HepG2 (cell line): ENCODE measurements at regions not wholly inside any gene's neighbourhood (a gene's known extent, or its start where the extent isn't known, plus 50 kb on each side); places are given as distances from the start of the nearest gene placed in this dataset.

ENCODE experiments used
- AKAP8 ChIP-seq: sonication (generic); formaldehyde crosslinking; IDR thresholded peaks from 2 replicates; pipeline ENCODE4 v1.5.1; 2020; ENCODE audit warnings: mild to moderate bottlenecking, missing genetic modification reagents
- FIP1L1 ChIP-seq: fragments of 200-400 bp; formaldehyde crosslinking; IDR thresholded peaks from 2 replicates; pipeline ENCODE4 v1.6.1; 2018; ENCODE audit warnings: low read depth, mild to moderate bottlenecking, low read length, moderate library complexity, borderline replicate concordance; ENCODE audit not compliant: insufficient read depth
- FOXM1 ChIP-seq: sonication (generic); formaldehyde crosslinking; IDR thresholded peaks from 2 replicates; pipeline ENCODE4 v1.5.0; 2020; ENCODE audit warnings: missing genetic modification reagents
- GATAD2A ChIP-seq: IDR thresholded peaks from 2 replicates; pipeline ENCODE4 v1.6.1; 2016
- HNF4G ChIP-seq, 2 experiments: sonication (generic) in 1 of 2; formaldehyde crosslinking in 1 of 2; IDR thresholded peaks; 2 replicates each; pipeline versions ENCODE4 v1.4.0 to v1.6.1; 2011 to 2020; ENCODE audit warnings: borderline replicate concordance in 2 of 2, low read depth in 2 of 2, mild to moderate bottlenecking in 2 of 2, low read length in 1 of 2, missing genetic modification reagents in 1 of 2, moderate library complexity in 1 of 2
- HOXA5 ChIP-seq: sonication (generic); formaldehyde crosslinking; IDR thresholded peaks from 2 replicates; pipeline ENCODE4 v1.4.0; 2020; ENCODE audit warnings: missing genetic modification reagents
- MAF1 ChIP-seq: sonication (generic); formaldehyde crosslinking; IDR thresholded peaks from 2 replicates; pipeline ENCODE4 v1.5.0; 2020; ENCODE audit warnings: missing genetic modification reagents, borderline replicate concordance
- MIXL1 ChIP-seq: IDR thresholded peaks from 2 replicates; pipeline ENCODE4 v1.6.1; 2016
- NFYC ChIP-seq: IDR thresholded peaks from 2 replicates; pipeline ENCODE4 v1.6.1; 2016; ENCODE audit warnings: missing genetic modification reagents, missing compliant biosample characterization
- PHF20 ChIP-seq: sonication (generic); formaldehyde crosslinking; IDR thresholded peaks from 2 replicates; pipeline ENCODE4 v1.5.0; 2020; ENCODE audit warnings: mild to moderate bottlenecking, missing genetic modification reagents
- REXO4 ChIP-seq: sonication (generic); formaldehyde crosslinking; IDR thresholded peaks from 2 replicates; pipeline ENCODE4 v1.8.0; 2022; ENCODE audit warnings: missing genetic modification reagents, mild to moderate bottlenecking, borderline replicate concordance
- SOX13 ChIP-seq, 3 experiments: fragments of 450-650 bp in 1 of 3; sonication (generic) in 1 of 3; formaldehyde crosslinking in 1 of 3; IDR thresholded peaks in 2 of 3; conservative IDR thresholded peaks in 1 of 3; 2 replicates each; pipeline versions ENCODE4 v1.5.0 to v1.6.1; 2016 to 2020; ENCODE audit warnings: antibody characterized with exemption in 1 of 3, mild to moderate bottlenecking in 1 of 3, missing compliant biosample characterization in 1 of 3, missing genetic modification reagents in 1 of 3, moderate library complexity in 1 of 3
- SSRP1 ChIP-seq: IDR thresholded peaks from 2 replicates; pipeline ENCODE4 v1.6.1; 2016; ENCODE audit warnings: control low read depth
- TARDBP ChIP-seq: sonication (generic); formaldehyde crosslinking; IDR thresholded peaks from 2 replicates; pipeline ENCODE4 v1.8.0; 2022; ENCODE audit warnings: mild to moderate bottlenecking, missing genetic modification reagents
- U2AF1 ChIP-seq: fragments of 200-400 bp; formaldehyde crosslinking; optimal IDR thresholded peaks from 2 replicates; pipeline ENCODE3; 2017; ENCODE audit warnings: mild to moderate bottlenecking, low read depth, low read length
- ZKSCAN5 ChIP-seq: sonication (generic); formaldehyde crosslinking; IDR thresholded peaks from 2 replicates; pipeline ENCODE4 v1.5.1; 2020; ENCODE audit warnings: mild to moderate bottlenecking, missing genetic modification reagents
- ZNF101 ChIP-seq: sonication (generic); formaldehyde crosslinking; IDR thresholded peaks from 2 replicates; pipeline ENCODE4 v1.4.0; 2020; ENCODE audit warnings: mild to moderate bottlenecking, low read depth, missing genetic modification reagents, borderline replicate concordance
- ZNF230 ChIP-seq: sonication (generic); formaldehyde crosslinking; IDR thresholded peaks from 2 replicates; pipeline ENCODE4 v1.4.0; 2020; ENCODE audit warnings: mild to moderate bottlenecking, missing genetic modification reagents
- ZNF629 ChIP-seq: sonication (generic); formaldehyde crosslinking; conservative IDR thresholded peaks from 2 replicates; pipeline ENCODE4 v1.5.0; 2020; ENCODE audit warnings: missing genetic modification reagents
- ZNF772 ChIP-seq: sonication (generic); formaldehyde crosslinking; IDR thresholded peaks from 2 replicates; pipeline ENCODE4 v1.5.0; 2020; ENCODE audit warnings: mild to moderate bottlenecking, missing genetic modification reagents
- ZNF777 ChIP-seq: sonication (generic); formaldehyde crosslinking; IDR thresholded peaks from 2 replicates; pipeline ENCODE4 v1.4.0; 2020; ENCODE audit warnings: missing genetic modification reagents
- TF ChIP-seq, protein P1 (sequence below): sonication (generic); IDR thresholded peaks from 2 replicates; pipeline ENCODE4 v1.6.1; 2016; ENCODE audit warnings: low read depth, borderline replicate concordance
- TF ChIP-seq, protein P2 (sequence below): sonication (generic); formaldehyde crosslinking; IDR thresholded peaks from 2 replicates; pipeline ENCODE4 v1.8.0; 2022; ENCODE audit warnings: missing genetic modification reagents, mild to moderate bottlenecking, moderate library complexity, borderline replicate concordance
- TF ChIP-seq, protein P3 (sequence below): sonication (generic); formaldehyde crosslinking; IDR thresholded peaks from 2 replicates; pipeline ENCODE4 v1.8.1; 2023; ENCODE audit warnings: missing genetic modification reagents, inconsistent platforms, borderline replicate concordance
- TF ChIP-seq, protein P4 (sequence below): sonication (generic); formaldehyde crosslinking; IDR thresholded peaks from 2 replicates; pipeline ENCODE4 v1.5.0; 2020; ENCODE audit warnings: mild to moderate bottlenecking, missing genetic modification reagents, moderate library complexity

DNA sequence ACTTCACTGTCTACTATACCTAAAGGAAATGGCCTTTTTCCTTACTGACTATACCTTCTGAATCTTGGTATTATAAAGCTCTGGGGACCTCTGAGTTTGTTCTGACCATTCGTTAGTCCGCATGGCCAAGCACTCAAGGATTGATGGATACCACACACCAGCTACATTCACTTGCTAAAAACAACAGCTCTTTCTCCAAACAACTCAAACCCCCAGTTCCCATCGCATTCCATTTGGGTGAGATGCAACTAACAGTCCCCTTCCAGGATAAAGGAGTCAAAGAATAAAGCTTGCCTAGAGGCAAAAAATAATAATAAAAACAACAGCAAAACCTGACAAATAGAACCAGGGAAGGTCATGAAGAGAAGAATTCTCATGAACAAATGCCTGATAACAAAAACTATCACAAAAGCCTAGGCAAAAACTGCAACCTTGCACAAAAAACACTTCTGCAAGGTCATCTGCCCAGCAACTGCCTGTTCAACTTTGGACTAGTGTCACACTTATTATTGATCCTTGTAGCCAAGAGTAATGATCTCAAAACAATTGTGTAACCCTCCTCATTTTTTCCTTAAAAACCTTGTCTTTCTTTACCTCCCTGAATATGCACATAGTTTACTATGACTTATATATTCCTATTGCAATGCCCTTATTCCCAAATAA lies 139.0 kb upstream of the GUCY1A2 start (continued):
- TF ChIP-seq FOXM1 (CRISPR knock-in tag) = no peak
- no peak for TF ChIP-seq PHF20 (CRISPR knock-in tag)
- 0 out of 2 replicates have a peak, but pooled peaks have one; percentile 38 for TF ChIP-seq MIXL1
- TF ChIP-seq HNF4G (IDR thresholded peaks at IDR 0.05; ENCODE audit: borderline replicate concordance, low read depth, low read length) = peak; percentile 31; the same call in 1 of the 2 replicates
- no peak for TF ChIP-seq HNF4G (CRISPR knock-in tag; IDR thresholded peaks at IDR 0.05; ENCODE audit: borderline replicate concordance, low read depth)
- no peak for TF ChIP-seq ZKSCAN5 (CRISPR knock-in tag)
- TF ChIP-seq, protein P1, sequence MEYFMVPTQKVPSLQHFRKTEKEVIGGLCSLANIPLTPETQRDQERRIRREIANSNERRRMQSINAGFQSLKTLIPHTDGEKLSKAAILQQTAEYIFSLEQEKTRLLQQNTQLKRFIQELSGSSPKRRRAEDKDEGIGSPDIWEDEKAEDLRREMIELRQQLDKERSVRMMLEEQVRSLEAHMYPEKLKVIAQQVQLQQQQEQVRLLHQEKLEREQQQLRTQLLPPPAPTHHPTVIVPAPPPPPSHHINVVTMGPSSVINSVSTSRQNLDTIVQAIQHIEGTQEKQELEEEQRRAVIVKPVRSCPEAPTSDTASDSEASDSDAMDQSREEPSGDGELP = no peak
- TF ChIP-seq FIP1L1 = no peak
- peak; percentile 74 for TF ChIP-seq GATAD2A (CRISPR knock-in tag)
- no peak for TF ChIP-seq SSRP1
- TF ChIP-seq ZNF772 (CRISPR knock-in tag) = no peak
- TF ChIP-seq, protein P2, sequence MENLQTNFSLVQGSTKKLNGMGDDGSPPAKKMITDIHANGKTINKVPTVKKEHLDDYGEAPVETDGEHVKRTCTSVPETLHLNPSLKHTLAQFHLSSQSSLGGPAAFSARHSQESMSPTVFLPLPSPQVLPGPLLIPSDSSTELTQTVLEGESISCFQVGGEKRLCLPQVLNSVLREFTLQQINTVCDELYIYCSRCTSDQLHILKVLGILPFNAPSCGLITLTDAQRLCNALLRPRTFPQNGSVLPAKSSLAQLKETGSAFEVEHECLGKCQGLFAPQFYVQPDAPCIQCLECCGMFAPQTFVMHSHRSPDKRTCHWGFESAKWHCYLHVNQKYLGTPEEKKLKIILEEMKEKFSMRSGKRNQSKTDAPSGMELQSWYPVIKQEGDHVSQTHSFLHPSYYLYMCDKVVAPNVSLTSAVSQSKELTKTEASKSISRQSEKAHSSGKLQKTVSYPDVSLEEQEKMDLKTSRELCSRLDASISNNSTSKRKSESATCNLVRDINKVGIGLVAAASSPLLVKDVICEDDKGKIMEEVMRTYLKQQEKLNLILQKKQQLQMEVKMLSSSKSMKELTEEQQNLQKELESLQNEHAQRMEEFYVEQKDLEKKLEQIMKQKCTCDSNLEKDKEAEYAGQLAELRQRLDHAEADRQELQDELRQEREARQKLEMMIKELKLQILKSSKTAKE (CRISPR knock-in tag) = no peak
- no peak for TF ChIP-seq ZNF101 (CRISPR knock-in tag)
- no peak for TF ChIP-seq REXO4 (CRISPR knock-in tag)
- TF ChIP-seq SOX13 (IDR thresholded peaks at IDR 0.05) = no peak
- TF ChIP-seq SOX13 (CRISPR knock-in tag; conservative IDR thresholded peaks at IDR 0.05 in 1 of 2, IDR thresholded peaks at IDR 0.05 in 1 of 2) = peak in 1 of 2 experiments; percentile 48; a peak in 1 of 4 replicates
- TF ChIP-seq NFYC (CRISPR knock-in tag) = no peak
- no peak for TF ChIP-seq AKAP8
- TF ChIP-seq, protein P3, sequence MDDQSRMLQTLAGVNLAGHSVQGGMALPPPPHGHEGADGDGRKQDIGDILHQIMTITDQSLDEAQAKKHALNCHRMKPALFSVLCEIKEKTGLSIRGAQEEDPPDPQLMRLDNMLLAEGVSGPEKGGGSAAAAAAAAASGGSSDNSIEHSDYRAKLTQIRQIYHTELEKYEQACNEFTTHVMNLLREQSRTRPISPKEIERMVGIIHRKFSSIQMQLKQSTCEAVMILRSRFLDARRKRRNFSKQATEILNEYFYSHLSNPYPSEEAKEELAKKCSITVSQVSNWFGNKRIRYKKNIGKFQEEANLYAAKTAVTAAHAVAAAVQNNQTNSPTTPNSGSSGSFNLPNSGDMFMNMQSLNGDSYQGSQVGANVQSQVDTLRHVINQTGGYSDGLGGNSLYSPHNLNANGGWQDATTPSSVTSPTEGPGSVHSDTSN (CRISPR knock-in tag) = no peak
- TF ChIP-seq U2AF1 = no peak
- no peak for TF ChIP-seq ZNF777 (CRISPR knock-in tag)
- TF ChIP-seq, protein P4, sequence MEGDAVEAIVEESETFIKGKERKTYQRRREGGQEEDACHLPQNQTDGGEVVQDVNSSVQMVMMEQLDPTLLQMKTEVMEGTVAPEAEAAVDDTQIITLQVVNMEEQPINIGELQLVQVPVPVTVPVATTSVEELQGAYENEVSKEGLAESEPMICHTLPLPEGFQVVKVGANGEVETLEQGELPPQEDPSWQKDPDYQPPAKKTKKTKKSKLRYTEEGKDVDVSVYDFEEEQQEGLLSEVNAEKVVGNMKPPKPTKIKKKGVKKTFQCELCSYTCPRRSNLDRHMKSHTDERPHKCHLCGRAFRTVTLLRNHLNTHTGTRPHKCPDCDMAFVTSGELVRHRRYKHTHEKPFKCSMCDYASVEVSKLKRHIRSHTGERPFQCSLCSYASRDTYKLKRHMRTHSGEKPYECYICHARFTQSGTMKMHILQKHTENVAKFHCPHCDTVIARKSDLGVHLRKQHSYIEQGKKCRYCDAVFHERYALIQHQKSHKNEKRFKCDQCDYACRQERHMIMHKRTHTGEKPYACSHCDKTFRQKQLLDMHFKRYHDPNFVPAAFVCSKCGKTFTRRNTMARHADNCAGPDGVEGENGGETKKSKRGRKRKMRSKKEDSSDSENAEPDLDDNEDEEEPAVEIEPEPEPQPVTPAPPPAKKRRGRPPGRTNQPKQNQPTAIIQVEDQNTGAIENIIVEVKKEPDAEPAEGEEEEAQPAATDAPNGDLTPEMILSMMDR = no peak
- no peak for TF ChIP-seq ZNF230 (CRISPR knock-in tag)
- TF ChIP-seq HOXA5 (CRISPR knock-in tag) = no peak
- no peak for TF ChIP-seq TARDBP
- TF ChIP-seq MAF1 = no peak
- no peak for TF ChIP-seq ZNF629 (CRISPR knock-in tag)
